ENCODE measurements at regions not wholly inside any gene's neighbourhood (a gene's known extent, or its start where the extent isn't known, plus 50 kb on each side); places are given as distances from the start of the nearest gene placed in this dataset.

DNA sequence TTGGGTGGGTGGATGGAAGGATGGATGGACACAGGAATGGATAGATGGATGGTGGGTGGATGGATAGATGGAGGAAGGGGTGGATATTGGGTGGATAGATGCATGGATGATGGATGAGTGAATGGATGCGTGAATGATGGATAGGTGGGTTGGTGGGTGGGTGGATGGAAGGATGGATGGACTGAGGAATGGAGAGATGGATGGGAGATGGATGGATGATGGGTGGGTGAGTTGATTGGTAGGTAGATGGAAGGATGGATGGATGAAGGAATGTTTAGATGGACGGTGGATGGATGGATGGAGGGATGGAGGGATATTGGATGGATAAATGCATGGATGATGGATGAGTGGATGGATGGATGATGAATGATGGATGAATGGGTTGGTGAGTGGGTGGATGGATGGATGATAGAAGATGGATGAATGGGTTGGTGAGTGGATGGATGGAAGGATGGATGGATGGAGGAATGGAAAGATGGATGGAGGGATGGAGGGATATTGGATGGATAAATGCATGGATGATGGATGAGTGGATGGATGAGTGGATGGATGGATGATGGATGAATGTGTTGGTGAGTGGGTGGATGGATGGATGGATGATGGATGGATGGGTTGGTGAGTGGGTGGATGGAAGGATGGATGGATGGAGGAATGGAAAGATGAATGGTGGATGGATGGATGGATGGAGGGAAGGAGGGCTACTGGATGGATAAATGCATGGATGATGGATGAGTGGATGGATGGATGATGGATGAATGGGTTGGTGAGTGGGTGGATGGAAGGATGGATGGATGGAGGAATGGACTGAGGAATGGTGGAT lies 50.4 kb upstream of the GRPEL1 start:
- in situ Hi-C loops (cut with HindIII; ENCODE audit: low sequenced_read_pairs) = no loop called here
- TF ChIP-seq, protein P1, sequence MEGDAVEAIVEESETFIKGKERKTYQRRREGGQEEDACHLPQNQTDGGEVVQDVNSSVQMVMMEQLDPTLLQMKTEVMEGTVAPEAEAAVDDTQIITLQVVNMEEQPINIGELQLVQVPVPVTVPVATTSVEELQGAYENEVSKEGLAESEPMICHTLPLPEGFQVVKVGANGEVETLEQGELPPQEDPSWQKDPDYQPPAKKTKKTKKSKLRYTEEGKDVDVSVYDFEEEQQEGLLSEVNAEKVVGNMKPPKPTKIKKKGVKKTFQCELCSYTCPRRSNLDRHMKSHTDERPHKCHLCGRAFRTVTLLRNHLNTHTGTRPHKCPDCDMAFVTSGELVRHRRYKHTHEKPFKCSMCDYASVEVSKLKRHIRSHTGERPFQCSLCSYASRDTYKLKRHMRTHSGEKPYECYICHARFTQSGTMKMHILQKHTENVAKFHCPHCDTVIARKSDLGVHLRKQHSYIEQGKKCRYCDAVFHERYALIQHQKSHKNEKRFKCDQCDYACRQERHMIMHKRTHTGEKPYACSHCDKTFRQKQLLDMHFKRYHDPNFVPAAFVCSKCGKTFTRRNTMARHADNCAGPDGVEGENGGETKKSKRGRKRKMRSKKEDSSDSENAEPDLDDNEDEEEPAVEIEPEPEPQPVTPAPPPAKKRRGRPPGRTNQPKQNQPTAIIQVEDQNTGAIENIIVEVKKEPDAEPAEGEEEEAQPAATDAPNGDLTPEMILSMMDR (IDR thresholded peaks at IDR 0.05; ENCODE audit: low read depth, low read length) = no peak
- no peak overlapping the region for H3K4me3 ChIP-seq (ENCODE audit: low read depth, low read length)
- no peak for DNase-seq (ENCODE audit: low read depth, low spot score)

All from astrocyte of the spinal cord (primary cell).